ENCODE measurements at regions not wholly inside any gene's neighbourhood (a gene's known extent, or its start where the extent isn't known, plus 50 kb on each side); places are given as distances from the start of the nearest gene placed in this dataset.

DNA sequence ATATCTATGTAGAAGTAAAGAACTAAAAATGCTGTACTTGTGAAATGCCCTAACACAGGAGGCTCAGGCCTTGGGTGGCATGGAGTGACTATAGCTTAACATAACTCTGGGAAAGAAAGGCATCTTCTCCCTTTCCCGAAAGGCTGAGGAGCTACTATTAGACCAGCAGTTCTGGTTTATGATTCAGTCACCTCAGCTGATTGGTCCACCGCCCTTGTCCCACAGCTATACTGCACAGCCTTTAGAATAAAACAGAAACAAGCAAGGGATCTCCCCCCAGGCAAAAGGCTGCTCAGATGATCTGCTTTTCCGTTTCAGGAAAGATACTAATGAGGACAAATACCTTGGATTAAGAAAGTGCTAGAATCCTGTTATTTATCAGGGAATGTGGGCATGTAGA lies 171.3 kb downstream of the SNCA start:
- no peak for DNase-seq

DNA sequence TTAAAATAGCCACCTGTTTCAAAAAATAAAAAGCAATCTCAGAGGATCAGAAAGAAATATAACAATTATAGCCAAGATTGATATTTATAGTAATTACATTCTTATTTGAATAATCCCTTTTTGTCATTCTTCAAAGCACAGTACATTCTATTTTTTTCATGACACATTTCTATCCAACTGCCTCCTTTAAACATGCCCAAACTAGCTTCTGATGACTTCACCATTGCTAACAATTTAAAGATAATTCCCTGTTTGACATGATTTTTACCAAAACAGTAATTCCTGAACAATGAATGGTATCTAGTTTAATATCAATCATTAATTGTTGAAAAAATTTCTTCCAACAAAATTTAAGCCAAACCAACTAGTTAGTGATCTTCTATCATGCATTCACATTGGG lies 172.4 kb downstream of the SNCA start:
- DNase-seq = no peak

DNA sequence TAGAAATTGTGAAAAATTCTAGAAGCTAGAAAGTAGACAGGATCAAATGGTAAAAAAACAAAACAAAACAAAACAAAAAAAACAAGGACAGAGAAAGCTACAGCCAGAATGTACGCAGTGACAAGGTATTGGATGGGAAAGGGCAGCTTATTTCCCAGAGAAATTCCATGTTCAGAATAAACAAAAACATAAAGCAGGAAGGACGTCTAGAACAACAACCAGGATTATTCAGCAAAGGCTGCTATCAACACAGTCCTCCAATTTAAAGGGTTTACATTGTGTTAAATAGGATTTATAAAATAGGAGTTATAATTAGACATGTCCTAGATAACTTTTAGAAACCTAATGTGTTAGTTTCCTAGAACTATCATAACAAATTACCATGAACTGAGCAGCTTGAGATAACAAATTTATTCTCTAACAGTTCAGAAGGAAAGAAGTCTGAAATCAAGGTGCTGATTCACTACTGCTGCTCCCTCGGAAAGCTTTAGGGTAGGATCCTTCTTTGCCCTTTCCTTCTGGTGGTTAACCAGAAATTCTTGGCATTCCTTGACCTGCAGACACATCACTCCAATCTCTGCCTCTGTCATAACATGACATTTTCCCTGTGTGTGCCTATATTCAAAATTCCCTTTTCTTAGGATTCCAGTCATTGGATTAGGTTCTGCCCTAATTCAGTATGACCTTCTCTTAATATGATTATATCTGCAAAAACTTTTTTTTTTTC lies 175.6 kb downstream of the SNCA start:
- no peak for DNase-seq

DNA sequence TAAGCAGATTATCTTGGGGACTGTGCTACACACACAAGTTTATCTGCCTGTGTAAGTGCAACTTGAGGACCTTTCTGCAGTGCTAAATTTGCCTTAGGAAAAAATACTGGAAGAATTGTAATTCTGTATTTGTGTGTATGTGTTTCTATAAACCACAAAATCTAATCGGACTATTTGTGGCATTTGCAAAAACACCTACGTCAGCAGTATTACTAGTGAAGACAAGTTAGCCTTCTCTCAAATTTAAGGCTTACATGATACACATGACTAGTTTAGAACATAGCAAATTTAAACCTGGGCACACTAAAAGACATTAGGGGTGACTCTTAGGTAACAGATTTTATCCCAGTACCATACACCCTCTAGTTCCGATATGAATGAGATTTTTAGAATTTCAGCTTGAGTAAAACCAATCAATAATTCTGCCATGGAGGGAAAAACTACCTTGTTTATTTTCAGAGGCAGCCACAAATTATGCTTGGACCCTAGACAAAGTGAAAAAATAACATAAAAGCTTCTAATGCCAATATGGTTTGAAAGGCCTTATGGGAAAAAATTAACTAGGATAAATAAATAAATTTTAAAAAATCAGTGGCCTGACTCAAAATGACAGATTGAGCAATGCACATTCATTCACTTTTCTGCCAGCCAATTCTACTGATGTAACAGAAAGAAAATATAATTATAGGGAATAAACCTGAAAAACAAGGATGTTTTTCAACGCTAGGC lies 176.4 kb downstream of the SNCA start:
- DNase-seq = no peak

DNA sequence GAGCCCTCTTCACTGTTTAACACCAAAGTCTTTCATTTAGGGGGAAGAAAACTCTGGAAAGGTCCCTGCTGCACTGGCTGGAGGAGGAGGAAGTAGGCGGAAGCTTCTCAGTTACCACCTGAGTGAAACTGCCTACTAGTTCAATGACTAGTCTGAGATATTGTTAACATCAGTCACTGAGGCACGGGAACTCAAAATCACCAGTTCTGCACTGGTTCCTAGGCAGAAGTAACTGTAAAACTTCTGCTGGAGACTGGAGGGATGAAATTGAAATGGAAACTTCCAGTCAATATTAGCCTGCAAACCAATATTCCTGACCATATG lies 178.3 kb downstream of the SNCA start:
- no peak for DNase-seq

DNA sequence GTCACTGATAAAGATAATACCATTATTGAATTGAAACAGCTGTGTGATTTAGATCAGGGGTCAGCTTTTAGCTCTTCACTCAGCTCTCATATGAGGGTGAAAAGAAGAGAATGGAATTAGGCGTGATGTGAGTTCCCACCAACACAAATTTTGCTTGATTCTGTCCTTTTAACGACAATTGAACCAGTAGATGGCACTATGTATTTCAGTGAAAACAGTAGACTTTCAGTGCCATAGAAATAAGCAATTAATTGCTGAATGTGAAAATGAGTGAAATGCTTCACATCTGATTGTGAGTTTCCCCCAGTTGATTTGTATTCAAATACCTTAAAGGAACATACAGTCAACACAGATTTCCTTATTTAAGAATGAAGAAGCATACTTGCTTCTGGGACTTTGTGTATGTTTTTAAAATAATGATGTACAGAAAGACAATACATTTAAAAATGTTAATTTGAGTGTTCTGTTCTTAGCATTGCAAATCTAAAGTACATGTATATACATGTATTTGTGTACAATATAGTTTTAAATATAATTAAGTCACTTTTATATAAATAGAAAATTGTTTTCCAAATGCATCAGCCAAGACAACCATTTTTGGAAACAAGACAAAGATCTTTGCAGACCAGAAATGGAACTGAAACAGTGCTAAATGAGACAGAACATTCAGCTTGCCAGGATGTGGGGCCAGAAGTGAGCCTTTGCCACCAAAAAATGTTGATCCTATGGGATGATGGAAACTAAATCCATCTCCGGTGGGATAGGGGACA lies 178.8 kb downstream of the SNCA start:
- no peak for DNase-seq

DNA sequence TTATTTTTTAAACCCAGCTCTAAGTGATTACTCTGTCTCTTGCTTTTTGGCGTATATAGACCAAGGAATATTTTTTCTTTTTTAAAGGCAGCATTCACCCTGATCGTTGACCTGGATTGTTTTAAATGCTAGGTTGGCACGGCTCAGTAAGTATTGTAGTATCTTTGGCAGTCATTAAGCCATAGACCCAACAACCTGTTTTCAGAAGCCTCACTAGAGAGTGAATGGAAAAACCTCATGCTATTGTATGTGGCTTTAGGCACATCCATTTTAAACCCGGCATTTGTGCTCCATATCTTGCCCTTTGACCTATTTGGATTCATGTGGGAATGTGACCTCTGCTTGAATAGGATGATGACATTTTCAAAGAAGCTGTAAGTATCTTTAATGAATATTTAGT lies 183.9 kb downstream of the SNCA start:
- no peak for DNase-seq

DNA sequence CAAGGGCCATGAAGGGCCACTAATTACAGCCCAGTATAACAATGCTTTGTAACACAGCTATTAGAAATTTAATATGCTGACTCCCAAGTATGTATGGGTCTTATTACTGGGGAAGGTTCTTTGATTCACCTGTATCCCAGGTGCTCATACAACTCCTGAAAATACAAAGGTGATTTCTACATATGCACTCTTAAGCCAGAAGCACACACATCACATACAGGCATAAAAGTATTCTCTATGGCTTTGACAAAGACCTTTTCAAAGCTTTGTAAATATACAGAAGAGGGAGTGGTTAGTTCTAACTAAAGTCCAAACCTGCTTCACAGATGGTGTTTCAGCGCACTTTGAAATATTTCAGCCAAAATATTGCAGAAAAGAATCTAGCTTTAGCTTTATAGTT lies 191.5 kb downstream of the SNCA start:
- DNase-seq = no peak

DNA sequence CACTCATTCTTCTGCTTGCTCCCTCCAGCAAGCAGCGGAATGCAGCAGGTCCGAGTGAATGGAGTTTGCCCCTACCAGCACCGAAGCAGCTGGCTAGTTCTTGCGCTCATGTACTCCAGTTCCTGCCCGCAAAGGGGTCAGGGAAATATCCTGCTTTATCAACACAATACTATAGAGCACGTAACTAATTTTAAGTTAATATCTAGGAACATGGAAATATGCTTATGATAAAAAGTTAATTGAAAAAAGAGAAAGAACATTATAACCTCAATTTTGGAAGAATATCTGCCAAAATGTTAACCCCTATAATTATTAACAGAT lies 195.6 kb downstream of the SNCA start:
- no peak for DNase-seq

DNA sequence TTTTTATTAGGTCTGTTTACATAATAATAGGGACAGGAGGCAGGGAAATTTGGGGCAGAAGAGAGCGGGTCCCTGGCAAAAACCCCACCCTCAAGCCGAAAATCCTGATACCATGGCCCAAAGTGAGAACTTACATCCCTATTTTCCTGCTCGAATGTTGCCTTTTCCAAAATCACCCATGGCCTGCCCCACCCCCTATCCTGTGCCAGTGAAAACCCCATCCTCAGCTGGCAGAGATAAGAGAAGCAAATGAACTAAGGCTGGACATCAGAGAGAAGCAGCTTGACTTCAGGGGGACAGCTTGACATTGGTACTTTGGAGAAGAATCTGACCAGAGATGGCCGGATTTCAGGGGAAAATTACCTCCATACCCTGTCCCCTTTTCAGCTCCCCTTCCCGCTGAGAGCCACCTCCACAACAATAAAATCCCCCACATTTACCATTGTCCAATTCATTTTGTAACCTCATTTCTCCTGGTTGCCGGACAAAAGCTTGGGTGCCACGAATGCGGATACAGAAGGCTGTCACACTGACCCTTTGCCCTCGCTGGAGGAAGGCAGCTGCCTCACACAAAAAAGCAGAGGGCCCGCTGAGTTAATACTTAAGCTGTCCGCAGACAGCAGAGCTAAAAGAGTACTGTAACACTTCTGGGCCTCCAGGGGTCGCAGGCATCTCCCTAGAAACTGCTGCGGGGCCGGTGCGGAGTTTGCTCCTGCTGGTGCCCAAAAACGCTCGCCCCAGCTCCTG lies 196.2 kb downstream of the SNCA start:
- DNase-seq = no peak

DNA sequence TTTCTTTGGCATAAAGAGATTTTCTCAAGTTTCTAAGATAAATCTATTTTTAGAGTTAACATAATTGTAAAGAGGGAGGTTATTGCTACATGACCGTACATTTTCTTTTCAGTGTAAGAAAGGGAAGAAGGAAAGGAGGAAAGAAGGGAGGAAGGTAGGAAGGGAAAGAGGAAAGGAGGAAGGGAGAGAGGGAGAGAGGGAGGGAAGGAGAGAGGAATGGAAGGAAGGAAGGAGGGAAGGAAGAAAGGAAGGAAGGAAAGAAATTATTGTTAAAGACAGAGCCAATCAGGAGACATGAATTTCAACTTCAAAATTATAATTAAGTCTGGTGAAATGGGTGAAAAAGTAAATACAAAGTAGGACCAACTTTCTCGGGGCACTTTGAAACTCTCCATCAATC lies 197.6 kb downstream of the SNCA start:
- no peak for DNase-seq

DNA sequence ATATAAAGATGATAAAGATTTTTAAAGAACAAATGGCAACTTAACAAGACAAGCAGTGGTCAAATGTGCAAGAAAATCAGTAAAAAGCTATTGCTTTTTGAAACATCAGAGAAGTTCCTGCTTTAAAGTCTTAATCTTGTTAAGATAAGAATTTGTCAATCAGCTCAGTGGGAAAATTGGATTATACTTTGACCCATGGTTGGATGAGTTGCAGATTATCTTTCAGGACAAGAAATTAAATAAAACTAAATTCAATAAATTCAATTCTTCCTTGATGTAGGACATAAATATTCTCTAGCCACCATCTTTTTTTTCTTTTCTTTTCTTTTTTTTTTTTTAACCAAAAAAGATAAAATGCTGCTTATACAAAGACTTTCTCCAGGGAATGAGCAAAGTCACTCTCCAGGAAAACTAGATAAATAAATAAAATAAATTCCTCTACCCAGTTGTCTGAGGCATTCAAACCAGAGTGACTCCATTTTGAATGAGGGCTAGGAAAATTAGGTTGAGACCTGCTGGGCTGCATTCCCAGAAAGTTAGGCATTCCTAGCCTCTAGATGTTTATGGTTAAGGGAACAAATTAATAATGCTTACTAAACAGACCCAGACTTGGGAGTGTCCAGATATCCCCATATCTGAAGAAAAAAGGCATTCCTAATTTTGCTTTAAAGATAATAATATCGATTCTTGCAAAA lies 211.2 kb downstream of the SNCA start:
- no peak for DNase-seq

DNA sequence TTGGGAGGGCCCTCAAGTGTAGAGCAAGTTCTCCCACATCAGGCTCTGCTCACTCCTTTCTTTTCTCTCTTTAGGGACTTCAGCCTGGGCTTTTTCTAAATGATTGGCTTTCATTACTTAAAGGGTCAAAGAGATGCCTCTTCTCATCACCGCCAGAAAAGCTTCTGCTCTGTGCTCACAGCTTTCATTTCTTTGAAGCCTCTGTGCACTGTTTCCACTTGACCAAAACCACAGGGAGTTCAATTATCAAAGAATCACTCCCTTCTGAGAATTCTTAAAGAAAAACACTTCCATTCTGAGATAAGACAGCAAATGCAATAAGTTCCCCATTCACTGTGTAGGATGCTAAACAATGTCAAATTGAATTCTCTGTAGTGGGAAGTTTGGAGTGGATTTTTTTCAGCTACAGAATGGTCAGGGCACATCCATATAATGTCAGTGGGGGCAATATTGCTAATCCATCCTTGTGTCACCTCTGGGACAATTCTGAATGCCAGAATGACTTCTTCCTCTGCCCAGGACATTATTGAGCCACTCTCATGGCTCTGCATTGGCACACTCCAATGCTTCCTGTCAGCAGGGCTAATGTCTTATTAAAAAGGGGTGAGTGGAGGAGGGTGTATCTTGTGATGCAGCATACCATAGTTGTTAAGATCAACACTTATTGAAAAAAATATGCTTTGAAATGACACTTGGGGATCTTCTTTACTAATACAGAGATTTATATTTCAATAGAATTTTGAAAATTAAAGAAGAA lies 217.6 kb downstream of the SNCA start:
- DNase-seq = no peak

DNA sequence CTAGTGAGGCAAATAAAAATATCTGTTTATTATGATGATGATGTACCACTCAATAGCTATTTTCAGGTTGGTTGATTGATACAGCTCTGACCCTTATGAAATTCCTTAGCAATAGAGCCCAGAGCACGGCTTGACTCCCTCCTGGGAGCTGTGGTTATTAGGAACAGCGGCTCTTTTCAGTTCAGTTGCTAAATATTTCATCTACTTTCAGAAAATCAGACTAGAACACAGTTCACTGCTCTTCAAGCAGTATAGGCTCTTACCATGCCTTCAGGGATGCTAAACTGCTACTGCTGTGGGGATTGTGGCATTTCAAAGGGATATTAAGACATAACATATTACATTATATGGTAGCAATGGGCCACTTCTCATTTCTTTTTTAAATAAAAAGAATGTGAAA lies 218.8 kb downstream of the SNCA start:
- no peak for DNase-seq

DNA sequence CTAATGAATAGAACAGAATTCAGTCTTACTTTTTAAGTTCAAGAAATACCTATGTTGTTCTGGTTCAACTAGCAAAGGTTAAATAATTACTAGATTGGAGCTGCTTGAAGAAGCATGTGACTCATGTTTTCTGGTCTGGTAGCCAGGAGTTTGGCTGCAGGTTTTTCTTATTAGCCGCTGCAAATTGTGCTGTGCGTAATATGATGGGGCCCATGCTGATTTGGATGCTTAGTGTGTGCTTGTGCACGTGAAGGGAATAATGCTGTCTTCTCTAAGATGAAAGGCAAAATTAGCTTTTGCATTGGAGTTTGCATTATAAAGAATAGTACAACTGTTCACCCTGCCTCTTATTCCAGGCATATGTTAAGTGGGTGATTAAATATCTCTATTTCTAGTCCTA lies 219.6 kb downstream of the SNCA start:
- DNase-seq = no peak

DNA sequence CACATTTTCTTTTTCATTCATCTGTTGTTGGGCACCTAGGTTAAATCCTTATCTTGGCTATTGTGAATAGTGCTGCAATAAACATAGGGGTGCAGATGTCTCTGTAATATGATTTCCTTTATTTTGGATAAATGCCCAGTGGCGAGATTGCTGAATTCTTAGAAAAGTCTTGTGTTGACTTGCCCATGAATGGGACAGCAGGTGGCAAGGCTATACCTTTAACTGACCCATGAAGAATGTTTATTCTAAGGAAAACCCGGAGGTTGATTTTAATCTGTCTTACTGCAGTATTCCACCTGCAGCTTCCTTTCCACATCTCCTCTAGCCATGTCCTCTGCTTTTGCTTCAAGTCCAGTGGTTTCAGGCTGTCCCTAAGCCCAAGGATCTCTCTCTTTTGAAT lies 220.6 kb downstream of the SNCA start:
- no peak for DNase-seq

DNA sequence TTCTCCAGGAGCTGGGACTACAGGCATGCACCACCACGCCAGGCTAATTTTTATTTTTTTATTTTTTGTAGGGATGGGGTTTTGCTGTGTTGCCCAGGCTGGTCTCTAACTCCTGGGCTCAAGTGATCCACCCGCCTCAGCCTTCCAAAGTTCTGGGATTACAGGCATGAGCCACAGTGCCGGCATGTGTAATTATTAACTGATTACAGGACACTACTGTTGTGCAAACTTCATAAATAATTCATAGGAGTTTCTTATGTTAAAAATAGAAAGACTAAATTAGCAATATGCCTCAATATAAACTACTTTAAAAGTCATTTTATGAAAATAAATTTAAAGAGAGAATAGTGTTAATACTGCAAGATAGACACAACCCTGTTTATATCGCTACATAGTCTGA lies 221.9 kb downstream of the SNCA start:
- no peak for DNase-seq

DNA sequence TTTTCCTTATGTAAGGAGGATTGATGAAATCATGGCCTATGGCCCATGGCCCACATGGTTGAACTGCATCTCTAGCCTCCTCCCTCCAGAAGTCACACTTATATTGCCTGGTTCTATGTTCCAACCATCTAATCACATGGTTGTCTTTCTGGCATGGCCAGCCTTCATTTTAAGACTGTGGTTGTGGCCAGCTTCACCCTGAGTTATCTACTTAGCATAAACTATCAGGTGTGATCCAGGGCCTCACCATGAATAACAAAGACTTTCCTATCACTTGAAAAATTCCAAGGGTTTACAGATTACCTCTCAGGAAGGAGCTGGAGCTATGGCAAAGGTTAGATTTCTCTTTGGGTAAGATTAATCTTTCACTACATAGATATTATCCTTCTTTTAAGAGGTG lies 222.8 kb downstream of the SNCA start:
- no peak for DNase-seq

DNA sequence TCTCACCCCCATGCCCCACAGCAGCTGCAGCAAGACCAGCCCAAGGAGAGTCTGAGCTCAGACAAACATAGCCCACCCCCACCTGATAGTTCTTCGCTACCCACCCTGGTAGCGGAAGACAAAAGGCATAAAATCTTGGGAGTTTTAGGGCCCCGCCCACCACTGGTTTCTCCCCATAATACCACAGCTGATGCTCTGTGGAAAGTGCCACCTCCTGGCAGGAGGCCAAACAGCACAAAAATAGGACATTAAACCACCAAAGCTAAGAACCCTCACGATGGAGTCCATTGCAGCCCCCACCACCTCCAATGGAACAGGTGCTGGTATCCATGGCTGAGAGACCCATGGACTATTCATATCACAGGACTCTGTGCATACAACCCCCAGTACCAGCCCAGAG lies 226.7 kb downstream of the SNCA start:
- no peak for DNase-seq

DNA sequence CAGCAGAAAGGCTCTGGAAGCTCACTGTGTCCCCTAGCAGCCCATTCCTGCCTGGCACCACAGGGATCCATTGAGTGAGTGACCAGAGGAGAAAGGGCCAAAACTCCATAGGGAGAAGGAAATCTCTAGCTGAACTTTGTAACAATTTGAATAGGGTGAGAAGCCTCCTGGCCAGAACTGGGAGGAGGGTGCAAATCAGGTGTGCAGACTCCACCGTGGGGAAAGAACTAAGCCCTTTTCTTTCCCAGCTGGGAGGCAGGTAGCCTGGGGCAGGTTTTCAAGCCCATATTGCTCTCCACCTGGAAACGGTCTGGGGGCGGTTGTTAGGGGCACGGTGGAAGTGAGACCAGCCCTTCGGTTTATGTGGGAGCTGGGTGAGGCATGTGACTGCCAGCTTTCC lies 227.2 kb downstream of the SNCA start:
- no peak for DNase-seq

DNA sequence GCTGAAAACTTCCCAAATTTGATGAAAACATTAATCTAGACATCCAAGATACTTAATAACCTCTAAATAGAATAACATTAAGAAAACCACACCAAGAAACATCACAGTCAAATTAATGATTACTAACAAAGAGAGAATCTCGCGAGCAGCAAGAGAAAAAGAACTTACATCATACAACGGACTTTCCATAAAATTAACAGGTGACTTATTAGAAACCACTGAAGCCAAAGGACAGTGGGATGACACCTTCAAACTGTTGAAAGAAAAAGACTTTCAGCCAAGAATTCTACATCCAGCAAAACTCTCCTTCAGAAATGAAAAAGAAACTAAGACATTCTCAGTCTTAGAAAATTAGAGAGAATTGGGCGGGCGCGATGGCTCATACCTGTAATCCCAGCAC lies 232.0 kb downstream of the SNCA start:
- DNase-seq = no peak

DNA sequence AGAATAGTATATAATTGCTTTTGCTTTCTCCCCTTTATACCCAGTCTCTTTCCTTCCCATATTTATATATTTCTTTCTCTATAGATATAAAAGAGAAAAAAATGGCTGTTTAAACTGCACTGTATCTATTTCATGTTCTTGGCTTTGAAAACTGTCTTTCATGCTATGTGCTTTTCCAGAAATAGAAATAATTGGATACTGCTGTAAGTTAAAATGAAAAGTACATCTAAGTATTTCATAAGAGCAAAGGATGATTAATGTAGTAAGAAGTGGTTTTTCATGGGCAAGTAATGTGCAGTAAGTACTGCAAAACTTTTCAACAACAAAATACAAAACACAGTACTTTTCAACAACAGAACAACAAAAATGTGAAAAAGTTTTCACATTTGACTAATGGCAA lies 237.9 kb downstream of the SNCA start:
- DNase-seq = no peak
